ENCODE measurements at regions not wholly inside any gene's neighbourhood (a gene's known extent, or its start where the extent isn't known, plus 50 kb on each side); places are given as distances from the start of the nearest gene placed in this dataset.

DNA sequence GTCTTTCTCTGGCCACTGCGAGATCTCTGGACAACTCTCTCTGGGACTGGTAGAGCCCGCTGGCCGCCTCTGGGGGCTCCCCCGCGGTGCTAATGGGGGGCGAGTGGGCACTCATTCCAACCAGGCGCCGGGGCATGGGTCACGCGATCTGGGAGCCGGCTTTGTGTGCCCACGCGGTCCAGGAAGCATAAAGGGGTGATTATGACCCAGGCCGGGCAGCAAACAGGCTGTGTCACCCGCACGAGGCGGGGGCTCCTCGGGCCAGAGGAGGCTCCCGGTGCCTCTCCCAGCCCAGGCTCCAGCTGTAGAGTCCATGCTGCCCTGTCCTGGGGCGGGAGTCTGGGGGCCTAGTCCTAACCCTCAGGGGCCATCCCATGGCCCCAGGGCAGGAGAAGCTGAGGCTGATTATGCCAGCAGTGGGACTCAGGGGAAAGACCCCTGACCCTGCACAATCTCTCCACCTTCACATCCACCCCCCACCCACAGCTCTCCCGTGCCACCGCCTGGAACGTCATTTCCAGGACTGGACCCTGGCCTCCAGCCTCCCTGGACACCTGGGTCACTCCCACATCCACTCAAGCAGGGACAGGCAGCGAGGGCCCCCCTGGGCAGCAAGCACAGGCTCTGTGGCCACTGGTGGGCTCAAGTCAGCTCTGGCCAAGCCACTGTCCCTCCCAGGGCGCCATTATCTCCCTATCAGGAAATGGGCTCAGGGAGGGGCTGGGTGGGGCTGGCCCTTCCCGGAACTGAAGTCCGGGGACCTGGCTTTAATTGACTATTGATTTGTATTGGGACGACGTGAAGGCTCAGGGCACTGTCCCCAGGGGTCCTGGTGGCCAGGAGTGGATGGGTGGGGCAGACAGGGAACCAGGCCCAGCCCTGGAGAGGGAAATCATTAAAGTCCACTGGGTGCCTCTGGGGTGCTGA lies 50.0 kb downstream of the PTPRS start:
- TF ChIP-seq, protein P1, sequence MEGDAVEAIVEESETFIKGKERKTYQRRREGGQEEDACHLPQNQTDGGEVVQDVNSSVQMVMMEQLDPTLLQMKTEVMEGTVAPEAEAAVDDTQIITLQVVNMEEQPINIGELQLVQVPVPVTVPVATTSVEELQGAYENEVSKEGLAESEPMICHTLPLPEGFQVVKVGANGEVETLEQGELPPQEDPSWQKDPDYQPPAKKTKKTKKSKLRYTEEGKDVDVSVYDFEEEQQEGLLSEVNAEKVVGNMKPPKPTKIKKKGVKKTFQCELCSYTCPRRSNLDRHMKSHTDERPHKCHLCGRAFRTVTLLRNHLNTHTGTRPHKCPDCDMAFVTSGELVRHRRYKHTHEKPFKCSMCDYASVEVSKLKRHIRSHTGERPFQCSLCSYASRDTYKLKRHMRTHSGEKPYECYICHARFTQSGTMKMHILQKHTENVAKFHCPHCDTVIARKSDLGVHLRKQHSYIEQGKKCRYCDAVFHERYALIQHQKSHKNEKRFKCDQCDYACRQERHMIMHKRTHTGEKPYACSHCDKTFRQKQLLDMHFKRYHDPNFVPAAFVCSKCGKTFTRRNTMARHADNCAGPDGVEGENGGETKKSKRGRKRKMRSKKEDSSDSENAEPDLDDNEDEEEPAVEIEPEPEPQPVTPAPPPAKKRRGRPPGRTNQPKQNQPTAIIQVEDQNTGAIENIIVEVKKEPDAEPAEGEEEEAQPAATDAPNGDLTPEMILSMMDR (IDR thresholded peaks at IDR 0.05; ENCODE audit: low read depth, low read length), result no peak
- CTCF ChIA-PET, result no interaction called here
- POLR2A ChIA-PET, result no interaction called here

DNA sequence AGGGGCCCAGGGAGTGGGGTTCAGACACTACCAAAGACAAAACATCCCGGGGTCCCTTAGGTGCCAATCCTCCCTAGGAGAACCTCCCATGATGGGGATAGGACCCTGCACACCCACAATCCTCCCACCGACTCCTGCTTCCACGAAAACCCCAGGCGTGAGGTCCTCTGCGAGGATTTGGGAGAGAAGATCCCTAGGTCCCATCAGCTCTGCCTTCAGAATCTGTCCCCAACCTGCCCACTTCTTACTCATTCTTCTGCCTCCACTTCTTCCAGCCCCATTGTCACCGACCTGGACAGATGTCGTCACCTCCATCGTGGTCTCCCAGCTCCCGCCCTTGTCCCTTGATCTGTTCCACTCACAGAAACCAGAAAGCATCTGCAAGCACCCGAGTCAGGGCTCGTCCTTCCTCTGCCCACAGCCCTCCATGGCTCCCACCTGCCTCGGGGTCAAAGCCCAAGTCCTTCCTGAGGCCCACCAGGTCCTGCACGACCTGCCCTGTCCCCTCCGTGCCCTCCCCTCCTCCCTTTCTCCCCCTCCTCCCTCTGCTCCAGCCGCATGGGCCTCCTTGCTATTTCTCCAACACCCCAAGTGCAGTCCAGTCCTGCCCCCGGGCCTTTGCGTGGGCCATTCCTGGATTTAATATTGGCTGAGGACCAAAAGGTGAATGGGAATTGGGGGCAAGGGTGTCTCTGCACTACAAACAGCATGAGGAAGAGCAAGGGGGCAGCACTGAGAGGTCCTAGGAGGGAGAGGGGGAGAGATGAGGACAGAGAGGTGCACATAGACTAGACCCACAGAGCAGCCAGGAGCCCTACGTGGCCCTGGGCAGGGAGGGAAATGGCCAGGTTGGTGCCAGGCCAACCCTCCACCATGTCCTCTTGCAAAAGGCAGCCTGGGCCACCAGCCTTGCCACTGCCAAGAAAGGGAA lies 51.3 kb downstream of the PTPRS start:
- no peak overlapping the region for H3K4me3 ChIP-seq (ENCODE audit: low read depth, low read length)
- no peak overlapping the region for H3K27ac ChIP-seq (ENCODE audit: low read depth, low read length)
- no peaks in the 10 kb centered on the region for H3K27me3 ChIP-seq (ENCODE audit: control insufficient read depth, insufficient read depth, low read length)
- POLR2A ChIA-PET, result no interaction called here
- no peaks in the 10 kb centered on the region; the same call in 1 of the 2 replicates for H3K9me3 ChIP-seq (ENCODE audit: control insufficient read depth, insufficient read depth, low read length)
- CTCF ChIA-PET, result no interaction called here
- TF ChIP-seq, protein P1 (IDR thresholded peaks at IDR 0.05; ENCODE audit: low read depth, low read length), result no peak
- DNase-seq (ENCODE audit: low read depth, low spot score), result no peak

More for the DNA sequence above, 50.0 kb downstream of the PTPRS start:
- Histone ChIP-seq H3K27me3 (ENCODE audit: control insufficient read depth, insufficient read depth, low read length) (no peaks in the 10 kb centered on the region), H3K9me3 (ENCODE audit: control insufficient read depth, insufficient read depth, low read length) (no peaks in the 10 kb centered on the region; the same call in 1 of the 2 replicates), H3K4me3 (ENCODE audit: low read depth, low read length) (no peak overlapping the region), H3K27ac (ENCODE audit: low read depth, low read length) (no peak overlapping the region)
- DNase-seq (ENCODE audit: low read depth, low spot score), result no peak

GRCh38 chr19:5288347-5288739 lies 52.3 kb downstream of the PTPRS start:
- no peak for DNase-seq (ENCODE audit: low read depth, low spot score)
- TF ChIP-seq, protein P1 (IDR thresholded peaks at IDR 0.05; ENCODE audit: low read depth, low read length), result no peak
- CTCF ChIA-PET, result no interaction called here
- Histone ChIP-seq H3K9me3 (ENCODE audit: control insufficient read depth, insufficient read depth, low read length) (no peaks in the 10 kb centered on the region; the same call in 1 of the 2 replicates), H3K27me3 (ENCODE audit: control insufficient read depth, insufficient read depth, low read length) (no peaks in the 10 kb centered on the region), H3K4me3 (ENCODE audit: low read depth, low read length) (no peak overlapping the region), H3K27ac (ENCODE audit: low read depth, low read length) (no peak overlapping the region)
- POLR2A ChIA-PET, result no interaction called here

- Histone ChIP-seq H3K27me3 (ENCODE audit: control insufficient read depth, insufficient read depth, low read length) (no peaks in the 10 kb centered on the region), H3K9me3 (ENCODE audit: control insufficient read depth, insufficient read depth, low read length) (no peaks in the 10 kb centered on the region; the same call in 1 of the 2 replicates), H3K27ac (ENCODE audit: low read depth, low read length) (no peak overlapping the region), H3K4me3 (ENCODE audit: low read depth, low read length) (no peak overlapping the region)
- ChIA-PET POLR2A (no interaction called here), CTCF (no interaction called here)
- TF ChIP-seq, protein P1 (IDR thresholded peaks at IDR 0.05; ENCODE audit: low read depth, low read length), result no peak
- no peak for DNase-seq (ENCODE audit: low read depth, low spot score)
Observed at GRCh38 chr19:5287066-5287465, 53.5 kb downstream of the PTPRS start.
